Esophagus squamous epithelium (tissue), 5 donors: ENCODE measurements at regions not wholly inside any gene's neighbourhood (a gene's known extent, or its start where the extent isn't known, plus 50 kb on each side); places are given as distances from the start of the nearest gene placed in this dataset.

Source experiments
- DNase-seq: peaks from one replicate; lab custom pipeline; 2025; lab: John Stamatoyannopoulos, UW
- H3K27ac ChIP-seq, 4 donors: fragments of 200-600 bp; sonication (generic); one replicate each; pipeline ENCODE4 v1.5.1; 2016 to 2019; ENCODE audit warnings: mild to moderate bottlenecking in 1 of 4
- H3K27me3 ChIP-seq, 4 donors: fragments of 200-600 bp; sonication (generic); 1 replicate in 3 of 4; 2 replicates in 1 of 4; pipeline versions ENCODE4 v1.5.1 to v1.6.0; 2017 to 2021; ENCODE audit warnings: antibody characterized with exemption in 1 of 4
- H3K36me3 ChIP-seq, 3 donors: fragments of 200-600 bp; sonication (generic); one replicate each; pipeline ENCODE4 v1.5.1; 2016 to 2019
- H3K4me1 ChIP-seq, 3 donors: fragments of 200-600 bp; sonication (generic); one replicate each; pipeline ENCODE4 v1.5.1; 2017 to 2019
- H3K4me3 ChIP-seq, 4 donors: fragments of 200-600 bp; sonication (generic); 1 replicate in 3 of 4; 2 replicates in 1 of 4; pipeline ENCODE4 v1.5.1; 2016 to 2019; ENCODE audit warnings: mild to moderate bottlenecking in 2 of 4, moderate library complexity in 1 of 4
- H3K9me3 ChIP-seq, 3 donors: fragments of 200-600 bp; sonication (generic); one replicate each; pipeline ENCODE4 v1.5.1; 2016 to 2019
- POLR2A ChIP-seq, 4 donors: fragments of 450-650 bp; IDR thresholded peaks; one replicate each; pipeline ENCODE4 v1.6.1; 2017; ENCODE audit warnings: antibody characterized with exemption in 4 of 4, mild to moderate bottlenecking in 4 of 4, moderate library complexity in 3 of 4
- WGBS, 2 donors: methylation state at CpG; one replicate each; pipeline ENCODE4 v1.1.5; 2018; 5-methylcytosine and 5-hydroxymethylcytosine counted together
- intact Hi-C: fragments of 100-400 bp; cut with DNase I; formaldehyde crosslinking; loops from one replicate; pipeline ENCODE4 v1.15.0; 2022
- TF ChIP-seq, protein P1 (sequence below), 6 experiments: fragments of 450-650 bp in 4 of 6; fragments of 200-600 bp in 2 of 6; sonication (generic) in 2 of 6; IDR thresholded peaks; one replicate each; pipeline ENCODE4 v1.5.1; 2016 to 2019; ENCODE audit warnings: antibody characterized with exemption in 6 of 6, mild to moderate bottlenecking in 4 of 6, moderate library complexity in 4 of 6
- donor health status: DM: yes; HTN: yes; CAD: no.

DNA sequence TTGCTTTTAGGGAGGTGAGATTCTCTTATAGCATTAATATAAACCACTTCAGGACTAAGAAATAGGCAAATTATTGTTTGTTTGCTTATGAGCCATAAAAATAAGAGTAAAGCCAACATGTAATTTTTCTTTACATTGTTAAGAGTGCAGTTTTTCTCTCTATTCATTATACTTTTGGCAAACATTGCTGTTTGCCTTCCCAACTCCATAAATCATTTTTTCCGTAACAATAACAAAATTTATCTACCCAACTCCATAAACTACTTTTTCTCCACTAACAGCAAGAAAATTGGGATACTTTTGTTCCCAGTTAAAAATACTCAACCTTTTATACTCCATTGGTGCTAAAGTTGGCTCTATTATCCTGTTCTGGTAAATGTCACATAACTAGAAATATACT lies 229.7 kb upstream of the GPRIN3 start:
- DNase-seq, result no peak
- 50 to 61% methylated on average over 1 of the region's 1 CpG for WGBS, 2 donors
- no peaks in the 10 kb centered on the region for H3K27me3 ChIP-seq
- H3K4me3 ChIP-seq, result no peak overlapping the region
- no peaks in the 10 kb centered on the region for H3K36me3 ChIP-seq
- H3K27ac ChIP-seq, result no peak overlapping the region
- H3K9me3 ChIP-seq, result no peaks in the 10 kb centered on the region
- intact Hi-C loops, result no loop called here
- TF ChIP-seq, protein P1, sequence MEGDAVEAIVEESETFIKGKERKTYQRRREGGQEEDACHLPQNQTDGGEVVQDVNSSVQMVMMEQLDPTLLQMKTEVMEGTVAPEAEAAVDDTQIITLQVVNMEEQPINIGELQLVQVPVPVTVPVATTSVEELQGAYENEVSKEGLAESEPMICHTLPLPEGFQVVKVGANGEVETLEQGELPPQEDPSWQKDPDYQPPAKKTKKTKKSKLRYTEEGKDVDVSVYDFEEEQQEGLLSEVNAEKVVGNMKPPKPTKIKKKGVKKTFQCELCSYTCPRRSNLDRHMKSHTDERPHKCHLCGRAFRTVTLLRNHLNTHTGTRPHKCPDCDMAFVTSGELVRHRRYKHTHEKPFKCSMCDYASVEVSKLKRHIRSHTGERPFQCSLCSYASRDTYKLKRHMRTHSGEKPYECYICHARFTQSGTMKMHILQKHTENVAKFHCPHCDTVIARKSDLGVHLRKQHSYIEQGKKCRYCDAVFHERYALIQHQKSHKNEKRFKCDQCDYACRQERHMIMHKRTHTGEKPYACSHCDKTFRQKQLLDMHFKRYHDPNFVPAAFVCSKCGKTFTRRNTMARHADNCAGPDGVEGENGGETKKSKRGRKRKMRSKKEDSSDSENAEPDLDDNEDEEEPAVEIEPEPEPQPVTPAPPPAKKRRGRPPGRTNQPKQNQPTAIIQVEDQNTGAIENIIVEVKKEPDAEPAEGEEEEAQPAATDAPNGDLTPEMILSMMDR (IDR thresholded peaks at IDR 0.05), result no peak
- TF ChIP-seq POLR2A (IDR thresholded peaks at IDR 0.05), result no peak
- H3K4me1 ChIP-seq, result no peaks in the 10 kb centered on the region

DNA sequence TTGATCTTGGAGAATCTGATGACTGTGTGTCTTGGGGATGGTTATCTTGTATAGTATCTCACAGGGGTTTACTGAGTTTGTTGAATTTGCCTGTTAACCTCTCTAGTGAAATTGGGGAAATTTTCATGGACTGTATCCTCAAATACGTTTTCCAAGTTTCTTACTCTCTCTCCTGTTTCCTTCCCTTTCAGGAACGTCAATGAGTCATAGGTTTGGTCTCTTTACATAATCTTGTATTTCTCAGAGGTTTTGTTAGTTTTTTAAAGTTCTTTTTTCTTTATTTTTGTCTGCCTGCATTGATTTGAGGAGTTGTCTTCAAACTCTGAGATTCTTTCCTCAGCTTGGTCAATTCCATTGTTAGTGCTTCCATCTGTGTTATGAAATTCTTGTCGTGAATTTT lies 227.7 kb upstream of the GPRIN3 start:
- H3K9me3 ChIP-seq, result no peaks in the 10 kb centered on the region
- no peaks in the 10 kb centered on the region for H3K36me3 ChIP-seq
- no peak overlapping the region for H3K4me3 ChIP-seq
- WGBS, 2 donors, result 52 to 59% methylated on average over 3 of the region's 3 CpGs
- no peak for DNase-seq
- no peaks in the 10 kb centered on the region for H3K4me1 ChIP-seq
- no peak overlapping the region for H3K27ac ChIP-seq
- intact Hi-C loops, result no loop called here
- no peak for TF ChIP-seq POLR2A (IDR thresholded peaks at IDR 0.05)
- TF ChIP-seq, protein P1 (IDR thresholded peaks at IDR 0.05), result no peak
- H3K27me3 ChIP-seq, result no peaks in the 10 kb centered on the region

DNA sequence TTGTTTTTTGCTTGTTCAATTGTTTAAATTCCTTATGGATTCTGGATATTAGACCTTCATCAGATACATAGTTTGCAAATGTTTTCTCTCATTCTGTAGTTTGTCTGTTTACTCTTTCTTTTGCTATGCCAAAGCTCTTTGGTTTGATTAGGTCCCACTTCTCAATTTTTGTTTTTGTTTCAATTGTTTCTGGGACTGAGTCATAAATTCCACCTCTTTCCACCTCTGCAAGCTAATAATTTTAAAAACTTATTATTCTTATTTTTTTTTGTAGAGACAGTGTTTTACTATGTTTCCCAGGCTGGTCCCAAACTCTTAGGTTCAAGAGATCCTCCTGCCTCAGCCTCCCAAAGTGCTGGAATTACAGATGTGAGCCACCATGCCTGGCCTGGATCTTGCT lies 226.8 kb upstream of the GPRIN3 start:
- DNase-seq, result no peak
- no peak for TF ChIP-seq POLR2A (IDR thresholded peaks at IDR 0.05)
- TF ChIP-seq, protein P1 (IDR thresholded peaks at IDR 0.05), result no peak
- intact Hi-C loops, result no loop called here
- no peaks in the 10 kb centered on the region for H3K9me3 ChIP-seq
- no peak overlapping the region for H3K4me3 ChIP-seq
- H3K36me3 ChIP-seq, result no peaks in the 10 kb centered on the region
- H3K27me3 ChIP-seq, result no peaks in the 10 kb centered on the region
- no peak overlapping the region for H3K27ac ChIP-seq
- H3K4me1 ChIP-seq, result no peaks in the 10 kb centered on the region

- H3K36me3 ChIP-seq, result no peaks in the 10 kb centered on the region
- H3K4me1 ChIP-seq, result no peaks in the 10 kb centered on the region
- DNase-seq, result no peak
- H3K9me3 ChIP-seq, result no peaks in the 10 kb centered on the region
- H3K27me3 ChIP-seq, result no peaks in the 10 kb centered on the region
- WGBS, 2 donors, result 50 to 71% methylated on average over 2 of the region's 2 CpGs
- no peak for TF ChIP-seq POLR2A (IDR thresholded peaks at IDR 0.05)
- TF ChIP-seq, protein P1 (IDR thresholded peaks at IDR 0.05), result no peak
- intact Hi-C loops, result no loop called here
- H3K27ac ChIP-seq, result no peak overlapping the region
- no peak overlapping the region for H3K4me3 ChIP-seq
Measured at GRCh38 chr4:89531932-89532640, 224.5 kb upstream of the GPRIN3 start.

GRCh38 chr4:89528526-89529133 lies 221.0 kb upstream of the GPRIN3 start:
- intact Hi-C loops, result no loop called here
- DNase-seq, result no peak
- Histone ChIP-seq H3K4me3 (no peak overlapping the region), H3K27me3 (no peaks in the 10 kb centered on the region), H3K9me3 (no peaks in the 10 kb centered on the region), H3K27ac (no peak overlapping the region), H3K4me1 (no peaks in the 10 kb centered on the region), H3K36me3 (no peaks in the 10 kb centered on the region)
- no peak for TF ChIP-seq POLR2A (IDR thresholded peaks at IDR 0.05)
- TF ChIP-seq, protein P1 (IDR thresholded peaks at IDR 0.05), result no peak
- WGBS, 2 donors, result 52 to 55% methylated on average over 3 to 4 of the region's 4 CpGs
